ENCODE measurements at regions not wholly inside any gene's neighbourhood (a gene's known extent, or its start where the extent isn't known, plus 50 kb on each side); places are given as distances from the start of the nearest gene placed in this dataset.
"Not testable (repeated sequence)": the region's sequence is repeated elsewhere in the genome, so short reads cannot be mapped to it uniquely, and the experiment has no call there.

- no peak for DNase-seq
- POLR2A ChIA-PET: no interaction called here
- CTCF ChIA-PET: no interaction called here
- Mint-ChIP-seq H3K27me3 (no peaks in the 10 kb centered on the region), H3K36me3 (ENCODE audit: low read depth) (no peaks in the 10 kb centered on the region), H3K27ac (no peak overlapping the region), H3K4me1 (no peaks in the 10 kb centered on the region), H3K4me3 (no peak overlapping the region), H3K9me3 (peaks cover 29% of the 10 kb centered on the region)
Observed at GRCh38 chr20:30610751-30611150, 646.7 kb upstream of the DEFB115 start.

DNA sequence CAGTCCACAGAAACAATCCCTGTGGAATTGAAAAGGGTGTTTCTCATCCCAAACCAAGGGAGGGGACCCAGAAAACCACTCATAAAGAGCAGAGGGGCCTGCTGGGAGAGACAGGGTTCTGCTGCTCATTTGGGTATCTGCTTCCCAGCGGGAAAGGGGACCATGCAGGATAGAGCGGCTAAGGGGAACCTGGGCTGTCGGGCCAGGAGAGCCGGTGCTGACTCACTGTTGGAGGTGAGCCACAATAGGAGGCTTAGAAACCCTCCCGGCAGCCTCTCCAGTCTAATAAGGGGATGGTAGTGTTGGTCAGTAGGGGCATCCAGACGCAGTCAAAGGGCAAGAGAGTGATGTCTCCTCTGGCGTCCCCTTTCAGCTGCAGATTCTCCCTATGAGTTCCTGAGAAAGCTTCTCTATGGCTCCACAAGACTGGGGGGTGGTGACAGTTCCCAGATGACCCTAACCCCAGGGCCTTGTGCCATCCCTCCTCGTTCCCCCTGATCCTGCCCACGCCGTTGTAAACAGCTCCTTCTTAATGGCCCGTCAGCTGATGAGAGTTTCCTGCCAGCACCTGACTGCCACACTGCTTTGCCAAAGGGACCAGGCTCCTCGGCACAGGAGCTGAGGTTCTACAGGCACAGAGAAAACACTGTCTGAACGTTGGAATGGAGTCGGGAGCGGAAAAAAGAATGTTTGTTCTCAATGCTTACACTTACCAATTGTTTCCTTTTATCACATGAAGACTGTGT is 646.1 kb upstream of the DEFB115 start:
- H3K4me3 Mint-ChIP-seq: no peak overlapping the region
- no peaks in the 10 kb centered on the region for H3K4me1 Mint-ChIP-seq
- H3K9me3 Mint-ChIP-seq: peaks cover 23% of the 10 kb centered on the region
- DNase-seq: no peak
- ChIA-PET POLR2A (no interaction called here), CTCF (no interaction called here)
- H3K27ac Mint-ChIP-seq: no peak overlapping the region
- H3K27me3 Mint-ChIP-seq: no peaks in the 10 kb centered on the region
- H3K36me3 Mint-ChIP-seq (ENCODE audit: low read depth): no peaks in the 10 kb centered on the region

- no peaks in the 10 kb centered on the region for H3K27me3 Mint-ChIP-seq
- ChIA-PET CTCF (no interaction called here), POLR2A (no interaction called here)
- DNase-seq: no peak
- no peaks in the 10 kb centered on the region for H3K4me1 Mint-ChIP-seq
- peaks cover 18% of the 10 kb centered on the region for H3K9me3 Mint-ChIP-seq
- no peaks in the 10 kb centered on the region for H3K36me3 Mint-ChIP-seq (ENCODE audit: low read depth)
- H3K4me3 Mint-ChIP-seq: no peak overlapping the region
- H3K27ac Mint-ChIP-seq: no peak overlapping the region
Observed at GRCh38 chr20:30612344-30612743, 645.1 kb upstream of the DEFB115 start.

GRCh38 chr20:30621346-30621745 is 636.1 kb upstream of the DEFB115 start:
- CTCF ChIA-PET; DNase-seq; H3K27me3 Mint-ChIP-seq; H3K36me3 Mint-ChIP-seq (ENCODE audit: low read depth); H3K27ac Mint-ChIP-seq; H3K4me3 Mint-ChIP-seq; POLR2A ChIA-PET; H3K9me3 Mint-ChIP-seq; H3K4me1 Mint-ChIP-seq: not testable (repeated sequence)

DNA sequence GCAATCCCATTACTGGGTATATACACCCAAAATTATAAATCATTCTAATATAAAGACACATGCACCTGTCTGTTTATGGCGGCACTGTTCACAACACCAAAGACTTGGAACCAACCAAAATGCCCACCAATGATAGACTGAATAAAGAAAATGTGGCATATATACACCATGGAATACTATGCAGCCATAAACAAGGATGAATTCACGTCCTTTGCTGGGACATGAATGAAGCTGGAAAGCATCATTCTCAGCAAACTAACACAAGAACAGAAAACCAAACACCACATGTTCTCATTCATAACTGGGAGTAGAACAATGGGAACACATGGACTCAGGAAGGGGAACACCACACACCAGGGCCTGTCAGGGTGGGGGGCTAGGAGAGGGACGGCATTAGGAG is 633.2 kb upstream of the DEFB115 start:
- H3K36me3 Mint-ChIP-seq (ENCODE audit: low read depth); DNase-seq; POLR2A ChIA-PET; H3K4me3 Mint-ChIP-seq; H3K27me3 Mint-ChIP-seq; H3K27ac Mint-ChIP-seq; H3K4me1 Mint-ChIP-seq; CTCF ChIA-PET: not testable (repeated sequence)
- peaks cover 11% of the 10 kb centered on the region for H3K9me3 Mint-ChIP-seq

DNA sequence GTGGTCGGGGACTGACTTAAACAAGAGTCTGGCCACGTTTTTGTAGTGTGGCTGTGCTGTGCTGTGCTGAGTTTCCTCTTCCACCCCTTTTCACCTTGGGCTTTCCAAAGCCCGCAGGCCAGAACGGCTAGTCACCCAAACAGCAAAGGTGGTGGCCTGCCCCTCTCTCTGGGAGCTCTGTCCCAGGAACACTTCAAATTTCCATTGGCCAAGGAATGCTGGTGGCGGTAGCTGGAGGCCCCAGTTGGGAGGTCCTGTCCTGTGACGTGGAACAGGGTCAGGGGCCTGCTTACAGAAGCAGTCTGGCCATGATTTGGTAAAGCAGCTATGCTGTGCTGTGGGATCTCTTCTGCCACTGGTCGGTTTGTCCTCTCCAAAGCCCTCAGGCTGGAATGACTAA is 628.1 kb upstream of the DEFB115 start:
- CTCF ChIA-PET, DNase-seq, POLR2A ChIA-PET: not testable (repeated sequence)

GRCh38 chr20:30630761-30631160 is 626.7 kb upstream of the DEFB115 start:
- H3K4me1 Mint-ChIP-seq: no peaks in the 10 kb centered on the region
- no peaks in the 10 kb centered on the region for H3K27me3 Mint-ChIP-seq
- H3K4me3 Mint-ChIP-seq: no peak overlapping the region
- no peak overlapping the region for H3K27ac Mint-ChIP-seq
- DNase-seq: no peak
- ChIA-PET CTCF (no interaction called here), POLR2A (no interaction called here)
- H3K36me3 Mint-ChIP-seq (ENCODE audit: low read depth): no peaks in the 10 kb centered on the region
- H3K9me3 Mint-ChIP-seq: peaks cover 25% of the 10 kb centered on the region

More for the DNA sequence above, 628.1 kb upstream of the DEFB115 start:
- not testable (repeated sequence) for H3K4me3 Mint-ChIP-seq; H3K27ac Mint-ChIP-seq; H3K27me3 Mint-ChIP-seq; H3K4me1 Mint-ChIP-seq; H3K36me3 Mint-ChIP-seq (ENCODE audit: low read depth)
- H3K9me3 Mint-ChIP-seq: peaks cover 27% of the 10 kb centered on the region

DNA sequence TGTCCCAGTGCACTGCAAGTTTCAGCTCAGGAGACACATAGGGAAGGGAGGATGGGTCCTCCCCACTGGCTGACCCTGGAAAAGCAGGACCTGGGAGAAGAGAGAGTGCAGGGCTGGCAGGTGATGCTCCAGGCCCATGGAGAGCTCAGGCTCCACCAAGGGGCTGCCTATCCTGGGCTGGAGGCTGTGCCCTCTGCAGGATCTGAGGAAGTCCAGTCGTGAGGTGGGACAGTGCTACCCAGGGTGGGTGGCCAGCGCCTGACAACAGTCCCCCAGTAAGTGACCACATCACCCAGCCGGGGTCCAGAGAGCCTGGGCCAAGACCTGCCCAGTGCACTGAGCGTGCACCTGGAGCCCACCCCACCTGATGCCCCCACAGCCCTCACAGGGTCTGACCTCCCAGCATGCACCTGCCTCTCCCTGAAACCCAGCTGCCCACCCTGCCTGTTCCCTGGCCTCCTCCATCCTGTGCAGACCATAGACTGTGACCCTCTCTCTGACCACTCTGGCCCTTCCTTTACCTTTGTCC is 626.1 kb upstream of the DEFB115 start:
- DNase-seq; H3K27ac Mint-ChIP-seq; POLR2A ChIA-PET; CTCF ChIA-PET; H3K27me3 Mint-ChIP-seq; H3K4me3 Mint-ChIP-seq; H3K4me1 Mint-ChIP-seq; H3K36me3 Mint-ChIP-seq (ENCODE audit: low read depth): not testable (repeated sequence)
- peaks cover 21% of the 10 kb centered on the region for H3K9me3 Mint-ChIP-seq

DNA sequence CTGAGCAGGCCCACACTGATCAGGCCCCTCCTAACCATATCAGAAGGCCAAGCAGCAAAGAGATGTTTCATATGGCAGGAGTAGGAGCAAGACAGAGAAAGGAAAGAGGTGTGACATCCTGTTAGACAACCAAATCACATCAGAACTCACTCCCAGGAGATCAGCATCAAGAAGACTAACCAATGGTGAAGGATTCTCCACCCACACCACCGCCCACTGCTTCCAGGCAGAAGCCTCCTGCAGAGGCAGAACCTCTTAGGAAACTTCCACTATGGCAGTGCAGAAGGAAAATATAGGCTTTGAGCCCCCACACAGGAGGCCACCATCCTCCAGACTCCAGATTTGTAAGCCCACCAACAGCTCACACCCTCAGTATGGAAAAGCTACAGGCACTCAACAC is 624.7 kb upstream of the DEFB115 start:
- H3K27ac Mint-ChIP-seq; CTCF ChIA-PET; POLR2A ChIA-PET; H3K36me3 Mint-ChIP-seq (ENCODE audit: low read depth); H3K4me1 Mint-ChIP-seq; H3K4me3 Mint-ChIP-seq; DNase-seq; H3K27me3 Mint-ChIP-seq: not testable (repeated sequence)
- H3K9me3 Mint-ChIP-seq: peaks cover 23% of the 10 kb centered on the region

GRCh38 chr20:30641522-30641921 is 615.9 kb upstream of the DEFB115 start:
- DNase-seq; POLR2A ChIA-PET; H3K36me3 Mint-ChIP-seq (ENCODE audit: low read depth); H3K27ac Mint-ChIP-seq; CTCF ChIA-PET; H3K27me3 Mint-ChIP-seq; H3K4me1 Mint-ChIP-seq; H3K4me3 Mint-ChIP-seq: not testable (repeated sequence)
- peaks cover 11% of the 10 kb centered on the region for H3K9me3 Mint-ChIP-seq

DNA sequence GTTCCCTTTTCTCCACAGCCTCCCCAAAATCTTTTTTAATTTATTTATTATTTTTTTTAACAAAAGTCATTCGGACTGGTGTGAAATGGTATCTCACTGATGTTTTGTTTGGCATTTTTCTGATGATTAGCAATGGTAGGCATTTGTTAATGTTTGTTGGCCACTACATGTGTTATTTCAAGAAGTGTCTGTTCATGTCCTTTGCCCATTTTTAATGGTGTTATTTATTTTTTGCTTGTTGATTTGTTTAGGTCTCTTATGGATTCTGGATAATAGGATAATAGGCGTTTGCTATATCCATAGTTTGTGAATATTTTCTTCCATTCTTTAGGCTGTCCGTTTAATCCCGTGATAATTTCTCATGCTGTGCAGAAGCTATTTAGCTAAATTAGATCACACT is 596.5 kb upstream of the DEFB115 start:
- H3K27me3 Mint-ChIP-seq; H3K27ac Mint-ChIP-seq; H3K9me3 Mint-ChIP-seq; H3K4me3 Mint-ChIP-seq; H3K36me3 Mint-ChIP-seq (ENCODE audit: low read depth); H3K4me1 Mint-ChIP-seq; DNase-seq; CTCF ChIA-PET; POLR2A ChIA-PET: not testable (repeated sequence)

DNA sequence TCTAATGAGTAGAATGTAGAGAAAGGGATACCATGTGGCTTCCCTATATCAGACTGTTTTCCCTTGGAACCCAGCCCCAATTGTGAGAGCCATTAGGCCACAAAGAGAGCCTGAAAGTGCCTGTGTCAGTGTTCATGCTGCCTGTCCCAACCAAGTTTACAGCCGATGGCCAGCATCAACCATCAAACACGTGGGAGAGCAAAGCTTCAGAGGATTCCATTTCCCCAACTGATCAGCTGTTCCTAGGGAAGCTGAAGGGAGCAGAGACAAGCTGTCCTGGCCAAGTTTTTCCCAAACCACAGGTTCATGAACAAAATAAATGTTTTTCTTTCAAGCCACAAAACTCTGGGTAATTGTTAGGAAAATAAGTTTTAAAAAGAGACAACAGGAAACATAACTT is 589.0 kb upstream of the DEFB115 start:
- H3K4me3 Mint-ChIP-seq; H3K9me3 Mint-ChIP-seq; H3K27me3 Mint-ChIP-seq; H3K27ac Mint-ChIP-seq; DNase-seq; CTCF ChIA-PET; H3K36me3 Mint-ChIP-seq (ENCODE audit: low read depth); H3K4me1 Mint-ChIP-seq; POLR2A ChIA-PET: not testable (repeated sequence)

DNA sequence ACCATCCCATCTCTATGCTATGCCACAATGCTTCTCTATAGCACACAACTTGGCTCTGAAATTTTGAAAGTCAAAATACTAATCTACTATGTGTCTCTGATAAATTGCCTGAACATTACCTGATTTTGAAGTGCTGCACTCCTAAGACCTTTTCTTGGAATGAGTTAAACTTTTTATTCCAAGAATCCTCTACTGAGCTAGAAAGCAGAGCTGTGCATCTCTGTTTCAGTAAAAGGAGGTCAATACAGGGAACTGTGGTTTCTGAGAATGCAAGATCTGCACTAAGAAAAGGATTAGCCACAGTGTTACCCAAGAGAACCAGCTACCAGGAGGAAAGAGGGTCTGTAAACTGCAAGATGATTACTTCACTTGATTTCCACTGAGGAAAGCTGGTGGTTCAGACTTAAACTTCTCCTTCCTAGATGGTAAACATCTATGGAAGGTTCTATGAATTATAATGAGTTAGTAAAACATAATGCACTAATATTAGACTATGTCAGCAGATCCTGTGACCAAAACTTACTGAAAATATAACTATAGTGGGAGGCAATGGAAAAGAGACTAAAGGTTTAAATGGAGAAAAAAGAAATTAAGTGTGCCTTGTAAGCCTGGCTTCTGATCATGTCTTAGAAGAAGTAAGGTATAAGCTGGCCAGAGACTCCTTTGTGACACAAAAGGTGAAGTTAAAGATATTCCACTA is 588.0 kb upstream of the DEFB115 start:
- POLR2A ChIA-PET; DNase-seq; H3K36me3 Mint-ChIP-seq (ENCODE audit: low read depth); H3K27ac Mint-ChIP-seq; H3K9me3 Mint-ChIP-seq; H3K27me3 Mint-ChIP-seq; CTCF ChIA-PET; H3K4me1 Mint-ChIP-seq; H3K4me3 Mint-ChIP-seq: not testable (repeated sequence)

DNA sequence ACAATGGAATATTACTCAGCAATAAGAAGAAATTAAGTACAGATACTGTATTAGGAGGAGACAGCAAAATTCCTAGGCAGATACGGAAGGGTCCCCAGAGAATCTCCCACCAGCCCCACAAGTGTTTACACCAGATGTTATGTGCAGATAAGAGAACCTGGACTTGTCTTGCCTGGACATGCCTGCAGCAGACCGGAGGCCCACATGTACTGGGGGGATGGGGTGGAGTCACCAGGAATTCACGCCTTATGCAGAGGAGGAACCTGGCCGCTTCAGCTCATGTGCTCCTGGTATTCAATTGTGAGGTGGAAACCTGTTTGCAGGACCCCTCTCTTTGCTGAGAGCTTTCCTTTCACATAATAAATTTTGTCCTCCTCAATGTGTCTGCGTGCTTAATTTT is 586.3 kb upstream of the DEFB115 start:
- POLR2A ChIA-PET; H3K9me3 Mint-ChIP-seq; H3K36me3 Mint-ChIP-seq (ENCODE audit: low read depth); H3K4me3 Mint-ChIP-seq; DNase-seq; H3K27me3 Mint-ChIP-seq; H3K4me1 Mint-ChIP-seq; CTCF ChIA-PET; H3K27ac Mint-ChIP-seq: not testable (repeated sequence)
